Peyer's patch (tissue), 4 donors: ENCODE measurements at regions not wholly inside any gene's neighbourhood (a gene's known extent, or its start where the extent isn't known, plus 50 kb on each side); places are given as distances from the start of the nearest gene placed in this dataset.

Source experiments
- POLR2A ChIP-seq, 2 donors: fragments of 450-650 bp; IDR thresholded peaks; one replicate each; pipeline ENCODE4 v1.5.1; 2017; ENCODE audit warnings: antibody characterized with exemption in 2 of 2, mild to moderate bottlenecking in 2 of 2, moderate library complexity in 2 of 2
- TF ChIP-seq, protein P1 (sequence below), 6 experiments: fragments of 450-650 bp in 4 of 6; fragments of 200-600 bp in 2 of 6; sonication (generic) in 1 of 6; IDR thresholded peaks; one replicate each; pipeline ENCODE4 v1.5.1; 2017 to 2019; ENCODE audit warnings: antibody characterized with exemption in 6 of 6, mild to moderate bottlenecking in 3 of 6, moderate library complexity in 1 of 6

DNA sequence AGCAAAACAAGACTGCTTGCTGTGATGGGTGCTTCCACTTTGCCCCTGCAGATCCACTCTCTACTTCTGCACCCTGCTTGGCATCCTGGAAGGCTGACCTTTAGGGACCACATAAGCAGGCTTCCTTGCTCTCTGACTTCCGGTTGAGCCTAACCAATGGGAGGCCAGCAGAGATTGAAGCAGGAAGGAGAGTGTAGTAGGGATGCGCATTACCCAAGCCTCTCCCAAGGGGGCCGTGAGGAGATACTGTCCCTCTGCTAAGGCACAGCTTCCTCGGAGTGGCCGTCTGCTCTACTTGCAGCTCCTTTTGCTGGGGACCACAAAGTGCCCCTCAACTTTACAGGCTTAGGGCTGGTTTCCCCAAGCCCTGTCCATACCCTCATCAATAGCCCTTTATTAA is 624.3 kb upstream of the TENM3 start:
- TF ChIP-seq, protein P1, sequence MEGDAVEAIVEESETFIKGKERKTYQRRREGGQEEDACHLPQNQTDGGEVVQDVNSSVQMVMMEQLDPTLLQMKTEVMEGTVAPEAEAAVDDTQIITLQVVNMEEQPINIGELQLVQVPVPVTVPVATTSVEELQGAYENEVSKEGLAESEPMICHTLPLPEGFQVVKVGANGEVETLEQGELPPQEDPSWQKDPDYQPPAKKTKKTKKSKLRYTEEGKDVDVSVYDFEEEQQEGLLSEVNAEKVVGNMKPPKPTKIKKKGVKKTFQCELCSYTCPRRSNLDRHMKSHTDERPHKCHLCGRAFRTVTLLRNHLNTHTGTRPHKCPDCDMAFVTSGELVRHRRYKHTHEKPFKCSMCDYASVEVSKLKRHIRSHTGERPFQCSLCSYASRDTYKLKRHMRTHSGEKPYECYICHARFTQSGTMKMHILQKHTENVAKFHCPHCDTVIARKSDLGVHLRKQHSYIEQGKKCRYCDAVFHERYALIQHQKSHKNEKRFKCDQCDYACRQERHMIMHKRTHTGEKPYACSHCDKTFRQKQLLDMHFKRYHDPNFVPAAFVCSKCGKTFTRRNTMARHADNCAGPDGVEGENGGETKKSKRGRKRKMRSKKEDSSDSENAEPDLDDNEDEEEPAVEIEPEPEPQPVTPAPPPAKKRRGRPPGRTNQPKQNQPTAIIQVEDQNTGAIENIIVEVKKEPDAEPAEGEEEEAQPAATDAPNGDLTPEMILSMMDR (IDR thresholded peaks at IDR 0.05) = no peak
- no peak for TF ChIP-seq POLR2A (IDR thresholded peaks at IDR 0.05)
